ENCODE measurements at regions not wholly inside any gene's neighbourhood (a gene's known extent, or its start where the extent isn't known, plus 50 kb on each side); places are given as distances from the start of the nearest gene placed in this dataset.

DNA sequence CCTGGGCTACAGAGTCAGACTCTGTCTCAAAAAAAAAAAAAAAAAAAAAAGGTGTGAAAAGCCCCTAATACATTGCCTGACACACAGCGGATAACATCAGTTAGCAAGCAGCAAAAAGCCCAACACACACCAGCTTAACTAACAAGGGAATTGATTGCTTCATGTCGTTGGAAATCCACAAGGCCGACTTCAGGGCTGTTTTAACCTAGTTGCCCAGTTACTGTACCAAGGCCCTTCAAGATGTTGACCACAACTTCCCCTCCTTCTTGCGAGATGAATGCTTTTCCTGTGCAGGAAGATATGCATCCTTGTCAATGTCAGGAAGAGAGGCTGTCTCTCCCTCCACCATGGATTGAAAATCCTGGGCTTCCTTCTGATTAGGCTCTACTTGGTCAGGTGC is 202.9 kb downstream of the MIB1 start:
- Histone ChIP-seq H3K9me3 (ENCODE audit: control insufficient read depth, insufficient read depth, low read depth, low read length) (no peaks in the 10 kb centered on the region), H3K27me3 (ENCODE audit: control insufficient read depth, insufficient read depth, low read length) (peaks cover 3% of the 10 kb centered on the region; the same call in 1 of the 2 replicates), H3K27ac (ENCODE audit: low read length) (no peak overlapping the region), H3K4me3 (ENCODE audit: low read depth in 2 of 2, low read length in 2 of 2) (no peak overlapping the region), H3K36me3 (ENCODE audit: control insufficient read depth, insufficient read depth, low read length) (no peaks in the 10 kb centered on the region), H3K4me1 (ENCODE audit: control insufficient read depth, insufficient read depth, low read length) (no peaks in the 10 kb centered on the region)
- ATAC-seq (no peak), DNase-seq (ENCODE audit: low read depth, low spot score) (no peak)
- no TSS peak for BruUV-seq (replicated peaks)
- in situ Hi-C loops (cut with HindIII; ENCODE audit: low pct_unique_long_range_greater_than_20kb, low sequenced_read_pairs) = no loop called here
- TF ChIP-seq TCF7L2 (IDR thresholded peaks at IDR 0.05; ENCODE audit: low read depth, low read length) = no peak
- no peak for TF ChIP-seq SIN3A (IDR thresholded peaks at IDR 0.05; ENCODE audit: borderline replicate concordance, insufficient read depth, low read depth, low read length)
- TF ChIP-seq, protein P1, sequence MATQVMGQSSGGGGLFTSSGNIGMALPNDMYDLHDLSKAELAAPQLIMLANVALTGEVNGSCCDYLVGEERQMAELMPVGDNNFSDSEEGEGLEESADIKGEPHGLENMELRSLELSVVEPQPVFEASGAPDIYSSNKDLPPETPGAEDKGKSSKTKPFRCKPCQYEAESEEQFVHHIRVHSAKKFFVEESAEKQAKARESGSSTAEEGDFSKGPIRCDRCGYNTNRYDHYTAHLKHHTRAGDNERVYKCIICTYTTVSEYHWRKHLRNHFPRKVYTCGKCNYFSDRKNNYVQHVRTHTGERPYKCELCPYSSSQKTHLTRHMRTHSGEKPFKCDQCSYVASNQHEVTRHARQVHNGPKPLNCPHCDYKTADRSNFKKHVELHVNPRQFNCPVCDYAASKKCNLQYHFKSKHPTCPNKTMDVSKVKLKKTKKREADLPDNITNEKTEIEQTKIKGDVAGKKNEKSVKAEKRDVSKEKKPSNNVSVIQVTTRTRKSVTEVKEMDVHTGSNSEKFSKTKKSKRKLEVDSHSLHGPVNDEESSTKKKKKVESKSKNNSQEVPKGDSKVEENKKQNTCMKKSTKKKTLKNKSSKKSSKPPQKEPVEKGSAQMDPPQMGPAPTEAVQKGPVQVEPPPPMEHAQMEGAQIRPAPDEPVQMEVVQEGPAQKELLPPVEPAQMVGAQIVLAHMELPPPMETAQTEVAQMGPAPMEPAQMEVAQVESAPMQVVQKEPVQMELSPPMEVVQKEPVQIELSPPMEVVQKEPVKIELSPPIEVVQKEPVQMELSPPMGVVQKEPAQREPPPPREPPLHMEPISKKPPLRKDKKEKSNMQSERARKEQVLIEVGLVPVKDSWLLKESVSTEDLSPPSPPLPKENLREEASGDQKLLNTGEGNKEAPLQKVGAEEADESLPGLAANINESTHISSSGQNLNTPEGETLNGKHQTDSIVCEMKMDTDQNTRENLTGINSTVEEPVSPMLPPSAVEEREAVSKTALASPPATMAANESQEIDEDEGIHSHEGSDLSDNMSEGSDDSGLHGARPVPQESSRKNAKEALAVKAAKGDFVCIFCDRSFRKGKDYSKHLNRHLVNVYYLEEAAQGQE (IDR thresholded peaks at IDR 0.05; ENCODE audit: insufficient read depth in 1 of 2, low read depth in 2 of 2, low read length in 1 of 2) = no peak
- TF ChIP-seq POLR2AphosphoS5 (IDR thresholded peaks at IDR 0.05; ENCODE audit: low read depth, low read length) = no peak
- TF ChIP-seq, protein P2, sequence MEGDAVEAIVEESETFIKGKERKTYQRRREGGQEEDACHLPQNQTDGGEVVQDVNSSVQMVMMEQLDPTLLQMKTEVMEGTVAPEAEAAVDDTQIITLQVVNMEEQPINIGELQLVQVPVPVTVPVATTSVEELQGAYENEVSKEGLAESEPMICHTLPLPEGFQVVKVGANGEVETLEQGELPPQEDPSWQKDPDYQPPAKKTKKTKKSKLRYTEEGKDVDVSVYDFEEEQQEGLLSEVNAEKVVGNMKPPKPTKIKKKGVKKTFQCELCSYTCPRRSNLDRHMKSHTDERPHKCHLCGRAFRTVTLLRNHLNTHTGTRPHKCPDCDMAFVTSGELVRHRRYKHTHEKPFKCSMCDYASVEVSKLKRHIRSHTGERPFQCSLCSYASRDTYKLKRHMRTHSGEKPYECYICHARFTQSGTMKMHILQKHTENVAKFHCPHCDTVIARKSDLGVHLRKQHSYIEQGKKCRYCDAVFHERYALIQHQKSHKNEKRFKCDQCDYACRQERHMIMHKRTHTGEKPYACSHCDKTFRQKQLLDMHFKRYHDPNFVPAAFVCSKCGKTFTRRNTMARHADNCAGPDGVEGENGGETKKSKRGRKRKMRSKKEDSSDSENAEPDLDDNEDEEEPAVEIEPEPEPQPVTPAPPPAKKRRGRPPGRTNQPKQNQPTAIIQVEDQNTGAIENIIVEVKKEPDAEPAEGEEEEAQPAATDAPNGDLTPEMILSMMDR (IDR thresholded peaks at IDR 0.05) = no peak
- POLR2A ChIA-PET = no interaction called here
- CTCF ChIA-PET = no interaction called here
- intact Hi-C loops (cut with micrococcal nuclease; ENCODE audit: unreplicated experiment) = no loop called here

DNA sequence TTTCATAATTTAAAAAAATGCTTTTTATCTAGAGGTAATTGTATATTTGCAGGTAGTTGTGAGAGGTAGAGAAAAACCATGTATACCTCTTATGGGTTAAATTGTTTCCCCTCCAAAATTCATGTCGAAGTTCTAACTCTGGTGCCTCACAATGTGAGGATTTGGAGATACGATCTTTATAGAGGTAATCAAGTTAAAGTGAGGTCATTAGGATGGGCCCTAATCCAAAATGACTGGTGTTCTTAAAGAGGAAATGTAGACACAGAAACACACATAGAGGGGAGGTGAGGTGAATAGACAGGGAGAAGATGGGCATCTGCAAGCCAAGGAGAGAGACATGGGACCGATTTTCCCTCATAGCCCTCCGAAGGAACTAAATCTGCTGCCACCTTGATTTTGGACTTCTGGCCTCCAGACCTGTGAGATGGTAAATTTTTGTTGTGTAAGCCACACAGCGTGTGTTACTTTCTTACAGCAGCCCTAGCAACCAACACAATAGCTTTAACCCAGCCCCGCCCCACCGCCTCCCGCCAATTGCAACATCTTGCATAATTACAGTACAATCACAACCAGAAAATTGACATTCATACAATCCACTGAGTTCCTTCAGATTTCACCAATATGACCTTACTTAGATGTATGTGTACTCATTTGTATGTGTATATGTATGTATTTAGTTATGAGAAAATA is 208.9 kb downstream of the MIB1 start:
- no peaks in the 10 kb centered on the region for H3K27me3 ChIP-seq (ENCODE audit: control insufficient read depth, insufficient read depth, low read length)
- POLR2A ChIA-PET = no interaction called here
- no peaks in the 10 kb centered on the region for H3K36me3 ChIP-seq (ENCODE audit: control insufficient read depth, insufficient read depth, low read length)
- DNase-seq (ENCODE audit: low read depth, low spot score) (no peak), ATAC-seq (no peak)
- TF ChIP-seq, protein P1 (IDR thresholded peaks at IDR 0.05; ENCODE audit: insufficient read depth in 1 of 2, low read depth in 2 of 2, low read length in 1 of 2) = no peak
- TF ChIP-seq POLR2AphosphoS5 (IDR thresholded peaks at IDR 0.05; ENCODE audit: low read depth, low read length) = no peak
- TF ChIP-seq, protein P2 (IDR thresholded peaks at IDR 0.05) = no peak
- TF ChIP-seq SIN3A (IDR thresholded peaks at IDR 0.05; ENCODE audit: borderline replicate concordance, insufficient read depth, low read depth, low read length) = no peak
- no peak for TF ChIP-seq TCF7L2 (IDR thresholded peaks at IDR 0.05; ENCODE audit: low read depth, low read length)
- in situ Hi-C loops (cut with HindIII; ENCODE audit: low pct_unique_long_range_greater_than_20kb, low sequenced_read_pairs) (no loop called here), intact Hi-C loops (cut with micrococcal nuclease; ENCODE audit: unreplicated experiment) (no loop called here)
- H3K4me1 ChIP-seq (ENCODE audit: control insufficient read depth, insufficient read depth, low read length) = no peaks in the 10 kb centered on the region
- no TSS peak for BruUV-seq (replicated peaks)
- CTCF ChIA-PET = no interaction called here
- no peaks in the 10 kb centered on the region for H3K9me3 ChIP-seq (ENCODE audit: control insufficient read depth, insufficient read depth, low read depth, low read length)
- no peak overlapping the region for H3K4me3 ChIP-seq (ENCODE audit: low read depth in 2 of 2, low read length in 2 of 2)
- H3K27ac ChIP-seq (ENCODE audit: low read length) = no peak overlapping the region

Data from Panc1 (cell line).